ENCODE measurements at regions not wholly inside any gene's neighbourhood (a gene's known extent, or its start where the extent isn't known, plus 50 kb on each side); places are given as distances from the start of the nearest gene placed in this dataset.

- H3K27me3 ChIP-seq (ENCODE audit: low read depth, low read length) = no peaks in the 10 kb centered on the region
- no peak overlapping the region for H3K4me3 ChIP-seq (ENCODE audit: low read depth in 1 of 2, low read length in 2 of 2)
- no peak overlapping the region for H3K27ac ChIP-seq (ENCODE audit: low read length)
- H3K36me3 ChIP-seq (ENCODE audit: control insufficient read depth in 1 of 2, insufficient read depth in 2 of 2, low read length in 2 of 2) = no peaks in the 10 kb centered on the region
- H3K9me3 ChIP-seq (ENCODE audit: control insufficient read depth in 1 of 2, low read length in 2 of 2) = no peaks in the 10 kb centered on the region
- H3K4me1 ChIP-seq (ENCODE audit: control insufficient read depth in 1 of 2, insufficient read depth in 2 of 2, low read length in 2 of 2) = no peaks in the 10 kb centered on the region
These were observed 248.1 kb upstream of the FOXQ1 start for GRCh38 chr6:1063671-1064355.

DNA sequence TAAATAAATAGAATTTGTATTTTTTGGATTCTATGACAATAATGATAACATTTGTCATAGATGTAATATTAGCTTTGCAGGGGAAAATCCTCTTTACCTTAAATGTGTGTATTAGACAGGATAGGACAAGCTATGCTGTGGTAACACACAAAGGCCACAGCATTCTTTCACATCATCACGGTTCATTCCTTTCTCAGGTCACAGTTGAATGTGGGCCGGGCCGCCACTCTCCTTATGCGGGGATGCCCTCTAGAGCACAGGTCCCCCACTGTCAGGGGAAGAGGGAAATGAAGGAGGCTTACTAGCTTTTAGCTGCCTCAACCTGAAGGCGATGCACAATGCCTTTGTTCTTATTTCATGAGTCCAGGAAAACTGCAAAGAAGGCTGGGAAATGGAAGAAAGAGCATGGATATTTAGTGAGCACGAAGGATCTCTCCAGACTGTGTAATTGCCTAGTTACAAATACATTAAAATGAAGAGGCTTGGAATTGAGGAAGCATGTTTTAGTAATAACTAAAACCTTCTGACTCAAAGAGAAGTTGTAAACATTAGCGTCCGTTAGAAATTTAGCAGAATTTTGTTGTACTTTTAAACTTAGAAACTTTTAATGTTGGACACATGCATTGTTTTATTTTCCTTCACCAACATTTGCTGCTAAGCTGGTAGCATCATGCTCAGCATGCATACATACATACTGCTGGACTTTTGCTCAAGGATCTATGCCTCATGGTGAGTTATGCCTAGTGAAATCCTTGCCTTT lies 248.9 kb upstream of the FOXQ1 start:
- H3K4me3 ChIP-seq (ENCODE audit: low read depth in 1 of 2, low read length in 2 of 2) = no peak overlapping the region
- no peaks in the 10 kb centered on the region for H3K36me3 ChIP-seq (ENCODE audit: control insufficient read depth in 1 of 2, insufficient read depth in 2 of 2, low read length in 2 of 2)
- H3K27ac ChIP-seq (ENCODE audit: low read length) = no peak overlapping the region
- no peaks in the 10 kb centered on the region for H3K9me3 ChIP-seq (ENCODE audit: control insufficient read depth in 1 of 2, low read length in 2 of 2)
- no peaks in the 10 kb centered on the region for H3K4me1 ChIP-seq (ENCODE audit: control insufficient read depth in 1 of 2, insufficient read depth in 2 of 2, low read length in 2 of 2)
- H3K27me3 ChIP-seq (ENCODE audit: low read depth, low read length) = no peaks in the 10 kb centered on the region

- H3K27ac ChIP-seq (ENCODE audit: low read length) = no peak overlapping the region
- H3K36me3 ChIP-seq (ENCODE audit: control insufficient read depth in 1 of 2, insufficient read depth in 2 of 2, low read length in 2 of 2) = no peaks in the 10 kb centered on the region
- H3K9me3 ChIP-seq (ENCODE audit: control insufficient read depth in 1 of 2, low read length in 2 of 2) = no peaks in the 10 kb centered on the region
- H3K4me3 ChIP-seq (ENCODE audit: low read depth in 1 of 2, low read length in 2 of 2) = no peak overlapping the region
- H3K4me1 ChIP-seq (ENCODE audit: control insufficient read depth in 1 of 2, insufficient read depth in 2 of 2, low read length in 2 of 2) = no peaks in the 10 kb centered on the region
- no peaks in the 10 kb centered on the region for H3K27me3 ChIP-seq (ENCODE audit: low read depth, low read length)
These were observed 252.3 kb upstream of the FOXQ1 start for GRCh38 chr6:1059596-1059995.

GRCh38 chr6:1057490-1058135 lies 254.3 kb upstream of the FOXQ1 start:
- Histone ChIP-seq H3K9me3 (ENCODE audit: control insufficient read depth in 1 of 2, low read length in 2 of 2) (no peaks in the 10 kb centered on the region), H3K36me3 (ENCODE audit: control insufficient read depth in 1 of 2, insufficient read depth in 2 of 2, low read length in 2 of 2) (no peaks in the 10 kb centered on the region), H3K4me1 (ENCODE audit: control insufficient read depth in 1 of 2, insufficient read depth in 2 of 2, low read length in 2 of 2) (no peaks in the 10 kb centered on the region), H3K27me3 (ENCODE audit: low read depth, low read length) (no peaks in the 10 kb centered on the region), H3K4me3 (ENCODE audit: low read depth in 1 of 2, low read length in 2 of 2) (no peak overlapping the region), H3K27ac (ENCODE audit: low read length) (no peak overlapping the region)

- no peaks in the 10 kb centered on the region for H3K9me3 ChIP-seq (ENCODE audit: control insufficient read depth in 1 of 2, low read length in 2 of 2)
- H3K27ac ChIP-seq (ENCODE audit: low read length) = no peak overlapping the region
- no peak overlapping the region for H3K4me3 ChIP-seq (ENCODE audit: low read depth in 1 of 2, low read length in 2 of 2)
- H3K4me1 ChIP-seq (ENCODE audit: control insufficient read depth in 1 of 2, insufficient read depth in 2 of 2, low read length in 2 of 2) = no peaks in the 10 kb centered on the region
- H3K36me3 ChIP-seq (ENCODE audit: control insufficient read depth in 1 of 2, insufficient read depth in 2 of 2, low read length in 2 of 2) = no peaks in the 10 kb centered on the region
- H3K27me3 ChIP-seq (ENCODE audit: low read depth, low read length) = no peaks in the 10 kb centered on the region
These were observed 256.6 kb upstream of the FOXQ1 start for GRCh38 chr6:1055015-1055921.

DNA sequence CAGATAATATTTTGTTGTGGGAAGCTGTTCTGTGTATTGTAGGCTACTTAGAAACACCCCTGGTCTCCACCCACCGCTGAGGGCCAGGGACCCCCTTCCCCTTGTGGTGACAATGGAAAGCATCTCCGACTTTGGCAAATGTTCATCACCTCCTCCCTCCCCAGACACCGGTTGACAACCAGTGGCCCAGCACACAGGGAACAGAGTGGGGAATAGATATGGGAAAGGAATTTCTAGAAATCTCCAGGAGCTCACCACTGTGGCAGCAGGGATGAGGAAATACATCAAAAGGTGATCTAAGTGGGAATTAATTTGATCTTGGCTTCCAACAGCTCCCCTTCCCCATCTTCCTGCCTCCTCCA lies 257.3 kb upstream of the FOXQ1 start:
- H3K27ac ChIP-seq (ENCODE audit: low read length) = no peak overlapping the region
- no peaks in the 10 kb centered on the region for H3K9me3 ChIP-seq (ENCODE audit: control insufficient read depth in 1 of 2, low read length in 2 of 2)
- no peak overlapping the region for H3K4me3 ChIP-seq (ENCODE audit: low read depth in 1 of 2, low read length in 2 of 2)
- H3K36me3 ChIP-seq (ENCODE audit: control insufficient read depth in 1 of 2, insufficient read depth in 2 of 2, low read length in 2 of 2) = no peaks in the 10 kb centered on the region
- no peaks in the 10 kb centered on the region for H3K27me3 ChIP-seq (ENCODE audit: low read depth, low read length)
- H3K4me1 ChIP-seq (ENCODE audit: control insufficient read depth in 1 of 2, insufficient read depth in 2 of 2, low read length in 2 of 2) = no peaks in the 10 kb centered on the region

DNA sequence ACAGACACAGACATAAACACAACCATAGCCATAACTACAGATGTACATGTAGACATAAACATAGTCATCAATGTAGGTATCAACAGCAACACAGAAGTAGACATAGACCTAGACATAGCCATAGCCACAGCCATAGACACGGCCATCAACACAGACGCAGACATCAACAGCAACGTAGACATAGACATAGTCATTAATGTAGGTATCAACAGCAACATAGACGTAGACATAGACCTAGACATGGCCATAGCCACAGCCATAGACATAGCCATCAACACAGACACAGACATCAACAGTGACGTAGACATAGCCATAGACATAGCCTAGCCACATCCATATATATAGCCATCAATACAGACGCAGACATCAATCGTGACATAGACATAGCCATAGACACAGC lies 258.3 kb upstream of the FOXQ1 start:
- Histone ChIP-seq H3K27ac (ENCODE audit: low read length) (no peak overlapping the region), H3K4me3 (ENCODE audit: low read depth in 1 of 2, low read length in 2 of 2) (no peak overlapping the region), H3K4me1 (ENCODE audit: control insufficient read depth in 1 of 2, insufficient read depth in 2 of 2, low read length in 2 of 2) (no peaks in the 10 kb centered on the region), H3K9me3 (ENCODE audit: control insufficient read depth in 1 of 2, low read length in 2 of 2) (no peaks in the 10 kb centered on the region), H3K36me3 (ENCODE audit: control insufficient read depth in 1 of 2, insufficient read depth in 2 of 2, low read length in 2 of 2) (no peaks in the 10 kb centered on the region), H3K27me3 (ENCODE audit: low read depth, low read length) (no peaks in the 10 kb centered on the region)

GRCh38 chr6:1052262-1052661 lies 259.6 kb upstream of the FOXQ1 start:
- H3K4me1 ChIP-seq (ENCODE audit: control insufficient read depth in 1 of 2, insufficient read depth in 2 of 2, low read length in 2 of 2) = peaks cover 0 to 3% of the 10 kb centered on the region in 2 donors
- no peaks in the 10 kb centered on the region for H3K9me3 ChIP-seq (ENCODE audit: control insufficient read depth in 1 of 2, low read length in 2 of 2)
- H3K36me3 ChIP-seq (ENCODE audit: control insufficient read depth in 1 of 2, insufficient read depth in 2 of 2, low read length in 2 of 2) = no peaks in the 10 kb centered on the region
- no peaks in the 10 kb centered on the region for H3K27me3 ChIP-seq (ENCODE audit: low read depth, low read length)
- no peak overlapping the region for H3K4me3 ChIP-seq (ENCODE audit: low read depth in 1 of 2, low read length in 2 of 2)
- H3K27ac ChIP-seq (ENCODE audit: low read length) = no peak overlapping the region

GRCh38 chr6:1049900-1050299 lies 262.0 kb upstream of the FOXQ1 start:
- no peaks in the 10 kb centered on the region for H3K36me3 ChIP-seq (ENCODE audit: control insufficient read depth in 1 of 2, insufficient read depth in 2 of 2, low read length in 2 of 2)
- no peak overlapping the region for H3K27ac ChIP-seq (ENCODE audit: low read length)
- H3K4me1 ChIP-seq (ENCODE audit: control insufficient read depth in 1 of 2, insufficient read depth in 2 of 2, low read length in 2 of 2) = peaks cover 0 to 3% of the 10 kb centered on the region in 2 donors
- no peaks in the 10 kb centered on the region for H3K9me3 ChIP-seq (ENCODE audit: control insufficient read depth in 1 of 2, low read length in 2 of 2)
- no peaks in the 10 kb centered on the region for H3K27me3 ChIP-seq (ENCODE audit: low read depth, low read length)
- no peak overlapping the region for H3K4me3 ChIP-seq (ENCODE audit: low read depth in 1 of 2, low read length in 2 of 2)

DNA sequence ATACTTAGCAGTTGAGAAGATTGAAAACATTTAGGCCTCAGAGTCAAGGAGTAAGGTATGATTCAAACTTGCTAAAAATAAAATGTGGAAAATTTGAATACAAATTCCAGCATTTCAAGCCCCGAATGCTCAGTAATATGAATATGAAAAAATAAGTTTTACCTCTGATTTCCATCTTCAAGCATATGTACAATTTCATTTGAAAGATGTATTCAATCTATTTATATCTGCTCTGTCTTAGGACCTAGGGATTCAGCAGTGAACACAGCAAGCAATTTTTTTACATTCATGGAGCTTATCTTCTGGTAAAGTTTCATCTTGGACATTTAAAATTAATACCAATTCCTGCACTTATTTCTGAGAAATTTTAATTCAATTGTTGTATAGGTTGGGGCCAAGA lies 262.7 kb upstream of the FOXQ1 start:
- Histone ChIP-seq H3K4me1 (ENCODE audit: control insufficient read depth in 1 of 2, insufficient read depth in 2 of 2, low read length in 2 of 2) (peaks cover 0 to 3% of the 10 kb centered on the region in 2 donors), H3K27me3 (ENCODE audit: low read depth, low read length) (no peaks in the 10 kb centered on the region), H3K9me3 (ENCODE audit: control insufficient read depth in 1 of 2, low read length in 2 of 2) (no peaks in the 10 kb centered on the region), H3K36me3 (ENCODE audit: control insufficient read depth in 1 of 2, insufficient read depth in 2 of 2, low read length in 2 of 2) (no peaks in the 10 kb centered on the region), H3K27ac (ENCODE audit: low read length) (no peak overlapping the region), H3K4me3 (ENCODE audit: low read depth in 1 of 2, low read length in 2 of 2) (no peak overlapping the region)

- H3K27ac ChIP-seq (ENCODE audit: low read length) = no peak overlapping the region
- no peaks in the 10 kb centered on the region for H3K27me3 ChIP-seq (ENCODE audit: low read depth, low read length)
- no peaks in the 10 kb centered on the region for H3K9me3 ChIP-seq (ENCODE audit: control insufficient read depth in 1 of 2, low read length in 2 of 2)
- H3K4me1 ChIP-seq (ENCODE audit: control insufficient read depth in 1 of 2, insufficient read depth in 2 of 2, low read length in 2 of 2) = peaks cover 0 to 3% of the 10 kb centered on the region in 2 donors
- no peak overlapping the region for H3K4me3 ChIP-seq (ENCODE audit: low read depth in 1 of 2, low read length in 2 of 2)
- H3K36me3 ChIP-seq (ENCODE audit: control insufficient read depth in 1 of 2, insufficient read depth in 2 of 2, low read length in 2 of 2) = no peaks in the 10 kb centered on the region
These were observed 263.8 kb upstream of the FOXQ1 start for GRCh38 chr6:1047981-1048541.

Data from muscle layer of duodenum (tissue), 2 donors.